ENCODE measurements at regions not wholly inside any gene's neighbourhood (a gene's known extent, or its start where the extent isn't known, plus 50 kb on each side); places are given as distances from the start of the nearest gene placed in this dataset.

GRCh38 chr7:21278944-21279343 is 148.9 kb upstream of the SP4 start:
- H3K27me3 Mint-ChIP-seq (ENCODE audit: low read depth in 3 of 3): no peaks in the 10 kb centered on the region
- Histone ChIP-seq H3K36me3 (replicated peaks in 1 of 2; ENCODE audit: control insufficient read depth in 1 of 2, insufficient read depth in 2 of 2, low read length in 2 of 2) (no peaks in the 10 kb centered on the region), H3K9ac (ENCODE audit: insufficient read depth, low read length, poor library complexity, severe bottlenecking) (no peak overlapping the region), H3K79me2 (ENCODE audit: insufficient read depth, low read length) (no peaks in the 10 kb centered on the region), H3K9me3 (replicated peaks in 1 of 2; ENCODE audit: control insufficient read depth in 1 of 2, insufficient read depth in 1 of 2, low read length in 2 of 2) (no peaks in the 10 kb centered on the region), H4K20me1 (ENCODE audit: insufficient read depth, low read length) (no peaks in the 10 kb centered on the region), H3K4me1 (ENCODE audit: control insufficient read depth in 1 of 2, insufficient read depth in 2 of 2, low read length in 2 of 2) (peaks cover 12 to 19% of the 10 kb centered on the region in 2 donors), H3K27me3 (ENCODE audit: control insufficient read depth in 2 of 2, insufficient read depth in 2 of 2, low read length in 2 of 2) (no peaks in the 10 kb centered on the region), H3K27ac (ENCODE audit: low read depth in 1 of 2, low read length in 2 of 2) (no peak overlapping the region), H2AFZ (ENCODE audit: insufficient read depth, low read depth, low read length, poor library complexity, severe bottlenecking) (no peak overlapping the region), H3K4me3 (replicated peaks in 1 of 3; ENCODE audit: low read depth in 2 of 3, low read length in 3 of 3) (no peak overlapping the region), H3K4me2 (replicated peaks; ENCODE audit: extremely low read depth, low read length, poor library complexity, severe bottlenecking) (no peak overlapping the region)
- no peak for DNase-seq
- intact Hi-C loops (cut with micrococcal nuclease): no loop called here
- H3K4me3 Mint-ChIP-seq: no peak overlapping the region
- H3K4me1 Mint-ChIP-seq: peaks cover 16% of the 10 kb centered on the region
- TF ChIP-seq CTCF (IDR thresholded peaks at IDR 0.05): no peak
- no peaks in the 10 kb centered on the region for H3K36me3 Mint-ChIP-seq
- no peak overlapping the region for H3K27ac Mint-ChIP-seq
- H3K9me3 Mint-ChIP-seq: peaks cover 0 to 2% (median 0%) of the 10 kb centered on the region in 7 donors
- WGBS (ENCODE audit: insufficient coverage): no CpG with 5 or more reads among the region's 3 CpGs

- H4K20me1 ChIP-seq (ENCODE audit: insufficient read depth, low read length): no peaks in the 10 kb centered on the region
- no peak for TF ChIP-seq CTCF (IDR thresholded peaks at IDR 0.05)
- H2AFZ ChIP-seq (ENCODE audit: insufficient read depth, low read depth, low read length, poor library complexity, severe bottlenecking): no peak overlapping the region
- Mint-ChIP-seq H3K27ac (peak overlapping the region in 6 of 7 donors; percentile 30 to 88 (median 58)), H3K4me1 (peaks cover 16% of the 10 kb centered on the region), H3K4me3 (peak overlapping the region in 1 of 2 donors; percentile 58), H3K27me3 (ENCODE audit: low read depth in 3 of 3) (no peaks in the 10 kb centered on the region), H3K9me3 (peaks cover 0 to 2% (median 0%) of the 10 kb centered on the region in 7 donors), H3K36me3 (no peaks in the 10 kb centered on the region)
- H3K9me3 ChIP-seq (replicated peaks in 1 of 2; ENCODE audit: control insufficient read depth in 1 of 2, insufficient read depth in 1 of 2, low read length in 2 of 2): no peaks in the 10 kb centered on the region
- DNase-seq: peak in 2 of 3 donors; percentile 5 to 23
- no peak overlapping the region for H3K4me3 ChIP-seq (replicated peaks in 1 of 3; ENCODE audit: low read depth in 2 of 3, low read length in 3 of 3)
- no peaks in the 10 kb centered on the region for H3K36me3 ChIP-seq (replicated peaks in 1 of 2; ENCODE audit: control insufficient read depth in 1 of 2, insufficient read depth in 2 of 2, low read length in 2 of 2)
- H3K79me2 ChIP-seq (ENCODE audit: insufficient read depth, low read length): no peaks in the 10 kb centered on the region
- no peak overlapping the region for H3K9ac ChIP-seq (ENCODE audit: insufficient read depth, low read length, poor library complexity, severe bottlenecking)
- intact Hi-C loops (cut with micrococcal nuclease): no loop called here
- no peak overlapping the region for H3K4me2 ChIP-seq (replicated peaks; ENCODE audit: extremely low read depth, low read length, poor library complexity, severe bottlenecking)
- H3K4me1 ChIP-seq (ENCODE audit: control insufficient read depth in 1 of 2, insufficient read depth in 2 of 2, low read length in 2 of 2): peaks cover 12 to 19% of the 10 kb centered on the region in 2 donors
- no peaks in the 10 kb centered on the region for H3K27me3 ChIP-seq (ENCODE audit: control insufficient read depth in 2 of 2, insufficient read depth in 2 of 2, low read length in 2 of 2)
- peak overlapping the region in 1 of 2 donors; percentile 35 for H3K27ac ChIP-seq (ENCODE audit: low read depth in 1 of 2, low read length in 2 of 2)
These were observed 146.7 kb upstream of the SP4 start for GRCh38 chr7:21281193-21281592.

Data from CD14-positive monocyte (primary cell).